ENCODE measurements at regions not wholly inside any gene's neighbourhood (a gene's known extent, or its start where the extent isn't known, plus 50 kb on each side); places are given as distances from the start of the nearest gene placed in this dataset.

- TF ChIP-seq CTCF (IDR thresholded peaks at IDR 0.05; ENCODE audit: insufficient read depth, low read length, poor library complexity, severe bottlenecking) (no peak), EZH2phosphoT487 (conservative IDR thresholded peaks at IDR 0.05; ENCODE audit: low read length) (no peak)
Observed at GRCh38 chr13:70390064-70390463, 281.8 kb upstream of the KLHL1 start.
